GM12873 (cell line): ENCODE measurements at regions not wholly inside any gene's neighbourhood (a gene's known extent, or its start where the extent isn't known, plus 50 kb on each side); places are given as distances from the start of the nearest gene placed in this dataset.

Experiments used
- CTCF ChIP-seq: IDR thresholded peaks from 2 replicates; pipeline ENCODE4 v1.5.1; 2012; ENCODE audit warnings: low read depth, mild to moderate bottlenecking, moderate library complexity, low read length, control low read depth; ENCODE audit not compliant: insufficient read depth; ENCODE audit errors: missing control alignments

GRCh38 chr2:4868466-4868865 is 823.7 kb upstream of the SOX11 start:
- no peak for TF ChIP-seq CTCF

- no peak for TF ChIP-seq CTCF
Observed at GRCh38 chr2:4869154-4869553, 823.0 kb upstream of the SOX11 start.

GRCh38 chr2:4873364-4873763 is 818.8 kb upstream of the SOX11 start:
- no peak for TF ChIP-seq CTCF

GRCh38 chr2:4873876-4874593 is 818.1 kb upstream of the SOX11 start:
- no peak for TF ChIP-seq CTCF

GRCh38 chr2:4882421-4882820 is 809.8 kb upstream of the SOX11 start:
- no peak for TF ChIP-seq CTCF

- TF ChIP-seq CTCF = no peak
Observed at GRCh38 chr2:4882941-4883340, 809.2 kb upstream of the SOX11 start.

- TF ChIP-seq CTCF = no peak
Observed at GRCh38 chr2:4883375-4883774, 808.8 kb upstream of the SOX11 start.

GRCh38 chr2:4884117-4884571 is 808.0 kb upstream of the SOX11 start:
- no peak for TF ChIP-seq CTCF
